Lower leg skin (tissue), 4 donors: ENCODE measurements at regions not wholly inside any gene's neighbourhood (a gene's known extent, or its start where the extent isn't known, plus 50 kb on each side); places are given as distances from the start of the nearest gene placed in this dataset.

ENCODE experiments used
- DNase-seq, 2 donors: peaks; one replicate each; pipeline ENCODE4 v3.0.0-alpha.2; 2019; ENCODE audit warnings: low spot score in 2 of 2
- H3K4me3 ChIP-seq: fragments of 200-600 bp; sonication (generic); 2 replicates; pipeline ENCODE4 v1.5.1; 2017; ENCODE audit warnings: mild to moderate bottlenecking, low read depth; ENCODE audit not compliant: poor library complexity, severe bottlenecking
- CTCF ChIP-seq, 3 donors: fragments of 450-650 bp; IDR thresholded peaks; one replicate each; pipeline ENCODE4 v1.5.1; 2016; ENCODE audit warnings: antibody characterized with exemption in 3 of 3, mild to moderate bottlenecking in 3 of 3, moderate library complexity in 2 of 3
- POLR2A ChIP-seq, 2 donors: fragments of 450-650 bp; IDR thresholded peaks; one replicate each; pipeline ENCODE4 v1.6.1; 2016 to 2017; ENCODE audit warnings: antibody characterized with exemption in 2 of 2, mild to moderate bottlenecking in 1 of 2, moderate library complexity in 1 of 2
- WGBS, 2 donors: methylation state at CpG; one replicate each; pipeline ENCODE4 v1.1.5; 2018; 5-methylcytosine and 5-hydroxymethylcytosine counted together
- intact Hi-C: fragments of 100-400 bp; cut with DNase I; formaldehyde crosslinking; loops from one replicate; pipeline ENCODE4 v1.15.0; 2023; ENCODE audit warnings: low total_unique reads

- WGBS, 2 donors: 95 to 98% methylated on average over 11 of the region's 11 CpGs
Measured at GRCh38 chr13:83184150-83184475, 698.2 kb downstream of the SLITRK1 start.

GRCh38 chr13:83183439-83184149, 698.7 kb downstream of the SLITRK1 start:
- no peak for TF ChIP-seq CTCF (IDR thresholded peaks at IDR 0.05)
- TF ChIP-seq POLR2A (IDR thresholded peaks at IDR 0.05): no peak
- no peak overlapping the region for H3K4me3 ChIP-seq
- DNase-seq: no peak
- intact Hi-C loops: no loop called here
- 89 to 91% methylated on average over 10 of the region's 14 CpGs for whole genome bisulfite sequencing, 2 donors

More at GRCh38 chr13:83184150-83184475, 698.2 kb downstream of the SLITRK1 start:
- H3K4me3 ChIP-seq: no peak overlapping the region
- intact Hi-C loops: no loop called here
- TF ChIP-seq CTCF (IDR thresholded peaks at IDR 0.05) (no peak), POLR2A (IDR thresholded peaks at IDR 0.05) (no peak)
- DNase-seq: no peak

- 86 to 87% methylated on average over 8 of the region's 8 CpGs for WGBS, 2 donors
Measured at GRCh38 chr13:83182845-83183244, 699.4 kb downstream of the SLITRK1 start.

DNA sequence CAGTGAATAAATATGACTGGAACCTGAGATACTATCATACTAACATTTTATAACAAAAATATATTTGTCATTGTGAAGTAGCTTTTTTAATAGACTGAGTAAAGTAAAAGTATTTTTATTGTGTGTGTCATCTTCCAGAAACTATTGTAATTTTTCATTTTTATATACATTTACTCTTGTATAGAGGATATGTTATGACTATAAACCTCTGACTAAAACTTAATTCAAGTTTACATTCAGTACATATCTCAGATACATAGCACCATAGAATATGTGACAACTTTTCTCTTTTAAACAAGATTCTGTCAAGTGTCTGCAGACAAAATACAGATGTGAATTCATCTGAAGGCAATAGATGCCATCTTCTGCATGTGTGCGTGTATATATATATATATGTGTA, 704.3 kb downstream of the SLITRK1 start:
- no peak for TF ChIP-seq CTCF (IDR thresholded peaks at IDR 0.05)
- TF ChIP-seq POLR2A (IDR thresholded peaks at IDR 0.05): no peak
- WGBS, 2 donors: 0% methylated on average over 1 of the region's 1 CpG
- H3K4me3 ChIP-seq: no peak overlapping the region
- DNase-seq: no peak
- intact Hi-C loops: no loop called here

More at GRCh38 chr13:83182845-83183244, 699.4 kb downstream of the SLITRK1 start:
- no peak overlapping the region for H3K4me3 ChIP-seq
- no peak for DNase-seq
- TF ChIP-seq CTCF (IDR thresholded peaks at IDR 0.05): no peak
- no peak for TF ChIP-seq POLR2A (IDR thresholded peaks at IDR 0.05)
- intact Hi-C loops: no loop called here

DNA sequence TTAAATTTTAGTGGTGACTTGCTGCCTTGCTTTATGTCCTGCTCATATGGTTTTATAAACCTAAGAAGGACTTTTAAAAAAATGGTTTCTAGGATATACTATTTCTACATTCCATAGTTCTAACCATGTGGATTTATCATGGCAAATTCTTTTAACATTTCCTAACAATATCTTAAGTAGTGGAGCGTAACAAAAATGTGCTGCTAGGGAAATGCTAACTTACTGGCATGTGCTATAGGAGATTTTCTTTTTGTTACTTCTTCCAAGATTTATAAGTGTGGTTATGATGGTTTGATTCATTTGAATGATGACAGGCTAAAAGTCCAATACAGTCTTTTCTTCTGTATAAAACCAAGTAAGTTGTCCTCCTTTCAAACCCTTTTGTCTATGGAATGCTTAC, 713.7 kb downstream of the SLITRK1 start:
- 63 to 67% methylated on average over 1 of the region's 1 CpG for WGBS, 2 donors
- intact Hi-C loops: no loop called here
- TF ChIP-seq POLR2A (IDR thresholded peaks at IDR 0.05) (no peak), CTCF (IDR thresholded peaks at IDR 0.05) (no peak)
- no peak overlapping the region for H3K4me3 ChIP-seq
- DNase-seq: no peak

DNA sequence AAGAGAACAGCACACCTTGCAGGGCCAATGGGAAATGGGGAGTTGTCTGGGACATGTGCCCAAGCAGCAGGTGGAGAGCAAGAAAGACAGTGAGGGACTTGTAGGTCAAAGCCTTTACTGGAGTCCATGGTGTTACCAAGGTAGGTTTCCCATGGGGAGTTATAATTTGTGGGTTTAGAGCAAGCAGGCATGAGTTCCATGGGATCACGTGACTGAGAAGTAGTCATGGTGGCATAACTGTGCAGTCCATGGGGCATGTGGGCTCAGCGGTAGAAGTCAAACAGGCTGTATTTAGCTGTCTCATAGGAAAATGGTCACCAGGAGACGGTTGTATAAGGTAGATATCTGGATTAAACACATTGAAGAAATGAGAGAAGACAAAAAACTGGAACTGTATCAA, 715.1 kb downstream of the SLITRK1 start:
- WGBS, 2 donors: 86 to 89% methylated on average over 3 of the region's 3 CpGs
- TF ChIP-seq CTCF (IDR thresholded peaks at IDR 0.05) (no peak), POLR2A (IDR thresholded peaks at IDR 0.05) (no peak)
- intact Hi-C loops: no loop called here
- no peak overlapping the region for H3K4me3 ChIP-seq
- DNase-seq: no peak
